HG03108 (cell line): ENCODE measurements at regions not wholly inside any gene's neighbourhood (a gene's known extent, or its start where the extent isn't known, plus 50 kb on each side); places are given as distances from the start of the nearest gene placed in this dataset.
"Not testable (repeated sequence)": the region's sequence is repeated elsewhere in the genome, so short reads cannot be mapped to it uniquely, and the experiment has no call there.

ENCODE experiments used
- ATAC-seq: cut with Tn5 transposase; IDR thresholded peaks from one replicate; pipeline ENCODE4 v1.9.1; 2021; ENCODE audit warnings: moderate library complexity; ENCODE audit not compliant: unreplicated experiment

DNA sequence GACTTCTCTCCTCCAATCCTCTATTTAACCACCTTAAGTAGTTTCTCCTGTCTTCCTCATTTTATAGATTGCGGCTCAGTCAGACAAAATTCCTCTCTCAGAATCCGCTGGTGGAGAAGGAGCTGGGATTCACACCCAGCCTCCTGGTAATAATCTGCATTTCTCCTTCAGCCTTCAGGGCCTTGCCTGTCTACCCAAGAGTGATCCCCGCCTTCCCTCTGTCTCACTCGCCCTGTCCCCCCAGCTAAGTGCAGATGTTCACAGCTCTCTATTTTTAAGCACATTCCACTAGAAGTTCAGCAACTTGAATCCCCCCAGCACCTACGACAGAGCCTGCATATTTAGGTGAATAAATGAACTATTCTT is 212.5 kb upstream of the HAAO start:
- ATAC-seq: no peak

DNA sequence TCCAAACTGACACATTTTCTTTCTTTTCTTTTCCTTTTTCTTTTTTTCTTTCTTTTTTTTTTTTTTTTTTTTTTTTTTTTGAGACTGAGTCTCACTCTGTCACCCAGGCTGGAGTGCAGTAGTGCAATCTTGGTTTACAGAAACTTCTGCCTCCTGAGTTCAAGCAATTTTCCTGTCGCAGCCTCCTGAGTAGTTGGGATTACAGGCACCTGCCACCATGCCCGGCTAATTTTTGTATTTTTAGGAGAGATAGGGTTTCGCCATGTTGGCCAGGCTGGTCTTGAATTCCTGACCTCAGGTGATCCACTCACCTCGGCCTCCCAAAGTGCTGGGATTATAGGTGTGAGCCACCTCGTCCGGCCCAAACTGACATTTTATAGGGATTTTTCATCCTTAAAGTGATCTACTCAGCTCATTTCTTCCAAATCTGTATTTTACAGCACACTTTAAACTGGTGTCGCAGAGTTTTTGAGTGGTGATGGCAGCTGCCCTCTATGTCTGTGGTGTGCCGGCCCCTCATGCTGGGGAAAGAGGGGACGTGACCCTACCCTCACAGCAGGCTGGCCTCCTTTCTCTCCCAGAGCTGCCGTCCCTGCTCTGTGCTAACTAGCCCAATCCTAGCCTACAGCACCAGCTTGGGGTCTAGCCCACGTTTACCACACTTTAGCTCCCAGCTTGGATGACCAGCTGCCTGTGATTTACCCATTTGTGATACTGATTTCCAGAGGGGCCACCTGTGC is 211.9 kb upstream of the HAAO start:
- ATAC-seq: not testable (repeated sequence)

DNA sequence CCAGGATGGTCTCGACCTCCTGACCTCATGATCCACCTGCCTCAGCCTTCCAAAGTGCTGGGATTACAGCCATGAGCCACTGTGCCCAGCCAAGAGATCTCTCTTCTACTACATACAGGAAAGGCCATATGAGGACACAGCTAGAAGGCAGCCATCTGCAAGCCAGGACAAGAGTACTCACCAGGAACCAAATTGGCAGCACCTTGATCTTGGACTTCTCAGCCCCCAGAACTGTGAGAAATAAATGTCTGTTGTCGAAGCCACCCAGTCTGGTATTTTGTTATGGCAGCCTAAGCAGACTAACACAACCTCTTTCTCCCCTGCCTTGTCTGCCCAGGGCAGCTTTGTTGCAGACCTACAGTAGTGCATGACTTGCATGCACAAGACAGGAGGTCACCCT is 211.3 kb upstream of the HAAO start:
- no peak for ATAC-seq

DNA sequence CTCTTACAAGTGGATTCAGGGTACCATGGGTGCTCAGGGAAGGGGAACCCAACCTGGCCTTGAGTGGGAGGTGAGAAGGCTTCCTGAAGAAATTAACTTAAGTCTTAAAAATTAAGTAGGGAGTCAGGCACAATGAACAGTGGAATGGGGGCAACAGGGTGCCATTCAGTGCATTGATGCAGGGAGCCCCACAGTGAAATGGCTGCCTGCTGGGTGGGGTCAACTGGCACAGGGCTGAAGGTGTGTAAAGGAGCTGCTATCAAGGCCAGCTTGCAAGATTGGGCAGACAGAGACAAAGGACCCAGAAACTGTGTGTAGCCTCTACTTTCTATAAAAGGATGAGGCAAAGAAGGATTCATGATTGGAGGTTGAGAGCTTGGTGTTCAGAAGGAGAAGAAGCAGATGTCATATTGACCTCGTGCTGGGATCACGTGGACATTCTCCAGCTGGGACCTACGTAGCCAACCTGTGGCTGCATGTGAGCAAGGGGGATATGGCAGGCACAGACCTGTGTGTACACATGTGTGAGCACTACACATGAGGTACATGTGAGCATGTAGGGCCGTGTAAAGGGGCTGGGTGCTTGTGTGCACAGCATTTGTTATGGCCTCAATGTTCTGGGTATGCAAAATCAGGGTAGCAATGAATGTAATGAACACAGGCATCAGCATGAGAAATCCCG is 209.5 kb upstream of the HAAO start:
- ATAC-seq: no peak

DNA sequence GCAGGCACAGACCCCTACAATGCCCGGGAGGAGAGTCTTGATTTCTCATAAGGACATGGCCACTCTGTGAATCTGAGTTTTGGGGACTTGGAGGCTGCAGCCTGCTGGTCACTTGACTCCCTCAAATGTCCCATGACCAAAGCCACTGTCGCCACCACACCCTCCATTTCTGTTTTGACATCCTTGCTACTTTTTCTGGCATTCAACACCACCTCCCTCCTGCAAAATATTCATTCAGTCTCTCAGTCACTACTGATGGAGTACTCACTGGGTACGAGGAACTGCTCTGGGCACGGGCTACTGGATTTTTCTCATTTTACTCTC is 208.6 kb upstream of the HAAO start:
- ATAC-seq: no peak

DNA sequence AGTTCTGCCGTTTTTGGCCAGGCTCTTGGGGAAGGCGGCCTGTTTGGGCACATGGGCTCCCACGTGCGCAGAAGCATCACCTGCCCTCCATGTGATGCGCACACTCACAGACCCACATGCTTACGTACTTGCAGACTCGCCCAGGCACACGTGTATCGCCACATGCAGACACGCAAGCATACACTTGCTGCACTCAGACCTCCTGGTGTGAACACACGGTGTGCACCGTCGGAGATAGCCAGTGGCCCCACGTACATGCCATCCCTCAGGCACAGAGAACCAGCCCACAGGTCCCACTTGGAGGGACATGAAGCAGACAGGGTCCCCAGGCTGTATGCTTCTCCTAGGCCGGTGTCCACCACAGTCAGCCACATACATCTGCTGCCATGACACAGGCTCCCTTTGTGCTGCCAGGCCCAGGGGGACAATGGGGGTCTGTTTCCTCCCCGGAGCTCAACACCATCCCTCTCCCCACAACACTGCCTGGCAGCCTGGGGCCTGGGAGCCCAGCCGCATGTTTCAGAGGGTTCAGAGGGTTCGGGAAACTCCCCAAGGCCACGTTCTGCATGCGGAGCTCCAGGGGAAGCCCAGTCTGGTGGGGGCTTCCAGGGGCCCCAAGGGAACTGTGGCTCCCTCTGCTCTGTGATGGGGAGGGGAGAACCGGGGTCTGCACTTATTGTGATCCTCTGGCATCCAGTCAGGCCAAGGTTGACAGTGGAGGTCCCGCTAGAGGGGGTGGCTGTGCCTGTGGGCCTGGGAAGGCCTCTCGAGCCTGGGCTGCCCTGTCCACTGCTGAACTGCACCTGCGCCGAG is 208.1 kb upstream of the HAAO start:
- no peak for ATAC-seq

DNA sequence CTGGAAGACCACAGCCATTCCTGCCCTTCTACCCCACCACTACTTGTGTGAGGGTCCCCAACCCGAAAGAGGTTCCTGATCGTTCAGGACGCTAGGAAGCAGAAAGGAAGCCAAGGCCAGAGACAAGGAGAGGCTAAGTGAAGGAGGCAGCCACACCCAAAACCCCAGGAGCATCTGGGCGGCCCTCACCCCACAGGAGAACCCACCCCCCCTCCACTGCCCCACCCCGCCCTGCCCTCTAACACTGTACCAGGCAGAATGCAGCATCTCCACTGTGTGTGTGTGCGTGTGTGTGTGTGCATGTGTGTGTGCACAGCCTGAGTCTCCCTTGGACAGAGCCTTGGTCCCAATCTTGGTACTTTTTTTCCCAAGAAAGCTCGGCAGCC is 207.5 kb upstream of the HAAO start:
- ATAC-seq: no peak

DNA sequence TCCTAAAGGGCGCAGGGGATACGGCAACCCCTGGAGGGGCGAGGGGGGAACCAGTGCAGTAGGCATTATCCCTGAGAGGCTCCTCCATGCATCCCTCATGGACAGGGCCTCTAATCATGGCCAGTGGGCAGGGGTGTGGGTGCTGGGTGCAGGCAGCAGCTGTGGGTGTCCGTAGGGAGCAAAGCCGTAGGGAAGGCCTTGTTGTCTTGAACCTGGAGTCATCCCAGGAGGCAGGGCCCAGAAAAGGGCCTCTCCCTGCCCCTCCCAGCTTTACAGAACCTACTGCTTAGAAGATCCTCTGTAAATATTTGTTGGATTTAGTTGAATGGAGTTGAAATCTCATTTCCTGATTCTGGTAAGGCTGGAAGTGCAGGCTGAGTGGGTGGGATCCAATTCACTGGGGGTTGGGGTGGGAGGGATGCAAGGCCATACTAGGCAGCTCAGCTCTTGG is 207.0 kb upstream of the HAAO start:
- ATAC-seq: no peak

DNA sequence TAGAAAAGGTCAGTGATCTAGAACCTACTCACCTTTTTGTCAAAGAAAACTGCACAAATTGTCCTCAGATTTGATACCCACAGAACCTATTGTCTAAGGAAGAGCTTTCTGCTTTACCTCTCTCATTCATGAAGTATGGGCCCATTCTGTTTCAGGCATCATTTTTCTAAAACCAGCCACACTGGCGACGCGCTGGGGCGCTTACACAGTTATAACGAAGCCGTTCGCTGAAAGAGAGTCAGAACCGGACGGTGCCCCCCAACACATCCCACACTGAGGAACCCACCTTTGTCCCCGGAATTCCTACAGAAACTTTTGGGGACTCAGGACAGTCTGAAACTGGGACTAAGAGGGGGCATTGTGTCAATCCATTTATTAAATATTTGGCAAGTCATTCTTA is 206.3 kb upstream of the HAAO start:
- no peak for ATAC-seq

DNA sequence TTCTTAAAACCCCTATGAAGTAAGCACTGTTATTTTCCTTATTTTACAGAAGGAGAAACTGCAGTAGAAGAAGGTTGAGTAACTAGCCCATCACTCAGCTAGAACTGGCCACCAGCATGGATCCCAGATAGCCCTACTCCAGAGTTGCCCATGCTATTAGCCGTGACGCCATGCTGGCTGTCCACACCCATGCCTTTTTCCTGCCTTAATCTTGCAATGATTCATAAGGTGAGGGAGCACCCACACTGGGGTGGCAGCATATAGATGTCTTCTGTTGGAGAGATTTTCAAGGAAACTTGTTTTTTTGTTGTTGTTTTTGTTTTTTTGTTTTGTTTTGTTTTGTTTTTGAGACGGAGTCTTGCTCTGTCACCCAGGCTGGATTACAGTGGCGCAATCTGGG is 204.1 kb upstream of the HAAO start:
- no peak for ATAC-seq

DNA sequence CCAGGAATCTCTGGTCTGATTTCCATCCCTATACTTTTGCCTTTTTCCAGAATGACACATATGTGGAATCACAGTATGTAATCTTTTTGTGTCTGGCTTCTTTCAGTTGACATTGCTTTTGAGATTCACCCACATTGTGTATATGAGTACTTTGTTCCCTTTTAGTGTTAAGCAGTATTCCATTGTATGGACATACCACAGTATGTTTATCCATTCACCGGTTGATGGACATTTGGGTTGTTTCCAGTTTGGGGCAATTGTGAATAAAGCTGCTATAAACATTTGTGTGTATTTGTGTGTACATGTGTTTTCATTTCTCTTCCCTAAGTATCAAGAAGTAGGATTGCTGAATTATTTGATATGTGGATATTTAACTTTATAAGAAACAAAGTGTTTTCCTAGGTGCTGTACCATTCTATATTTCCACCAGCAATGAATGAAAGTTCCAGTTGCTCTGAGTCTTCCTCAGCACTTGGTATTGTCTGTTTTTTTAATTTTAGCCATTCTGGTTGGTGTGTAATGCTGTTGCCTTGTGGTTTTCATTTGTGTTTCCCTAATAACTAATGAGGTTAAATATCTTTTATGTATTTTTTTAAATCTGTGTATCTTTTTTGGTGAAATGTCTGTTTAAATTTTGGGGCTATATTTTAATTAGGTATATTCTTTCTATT is 203.5 kb upstream of the HAAO start:
- ATAC-seq: no peak

DNA sequence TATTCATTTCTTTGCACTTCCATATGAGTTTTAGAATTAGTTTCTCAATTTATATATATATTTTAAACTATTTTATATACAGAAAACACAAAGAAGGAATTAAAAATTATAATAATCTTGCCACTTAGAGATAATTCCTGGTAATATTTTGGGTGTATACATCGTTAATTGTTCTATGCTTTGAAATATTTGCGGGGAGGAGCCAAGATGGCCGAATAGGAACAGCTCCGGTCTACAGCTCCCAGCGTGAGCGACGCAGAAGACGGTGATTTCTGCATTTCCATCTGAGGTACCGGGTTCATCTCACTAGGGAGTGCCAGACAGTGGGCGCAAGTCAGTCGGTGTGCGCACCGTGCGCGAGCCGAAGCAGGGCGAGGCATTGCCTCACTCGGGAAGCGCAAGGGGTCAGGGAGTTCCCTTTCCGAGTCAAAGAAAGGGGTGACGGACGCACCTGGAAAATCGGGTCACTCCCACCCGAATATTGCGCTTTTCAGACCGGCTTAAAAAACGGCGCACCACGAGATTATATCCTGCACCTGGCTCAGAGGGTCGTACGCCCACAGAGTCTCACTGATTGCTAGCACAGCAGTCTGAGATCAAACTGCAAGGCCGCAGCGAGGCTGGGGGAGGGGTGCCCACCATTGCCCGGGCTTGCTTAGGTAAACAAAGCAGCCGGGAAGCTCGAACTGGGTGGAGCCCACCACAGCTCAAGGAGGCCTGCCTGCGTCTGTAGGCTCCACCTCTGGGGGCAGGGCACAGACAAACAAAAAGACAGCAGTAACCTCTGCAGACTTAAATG is 197.1 kb upstream of the HAAO start:
- not testable (repeated sequence) for ATAC-seq

DNA sequence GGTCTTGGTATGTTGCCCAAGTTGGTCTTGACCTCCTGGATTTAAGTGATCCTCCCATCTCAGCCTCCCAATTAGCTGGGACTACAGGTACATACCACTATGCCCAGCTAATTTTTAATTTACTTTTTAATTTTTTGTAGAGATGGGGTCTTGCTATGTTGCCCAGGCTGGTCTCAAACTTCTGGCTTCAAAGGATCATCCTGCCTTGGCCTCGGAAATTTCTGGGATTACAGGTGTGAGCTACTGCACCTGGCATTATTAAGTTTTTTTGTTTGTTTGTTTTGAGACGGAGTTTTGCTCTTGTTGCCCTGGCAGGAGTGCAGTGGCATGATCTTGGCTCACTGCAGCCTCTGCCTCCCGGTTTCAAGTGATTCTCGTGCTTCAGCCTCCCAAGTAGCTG is 195.7 kb upstream of the HAAO start:
- ATAC-seq: not testable (repeated sequence)

DNA sequence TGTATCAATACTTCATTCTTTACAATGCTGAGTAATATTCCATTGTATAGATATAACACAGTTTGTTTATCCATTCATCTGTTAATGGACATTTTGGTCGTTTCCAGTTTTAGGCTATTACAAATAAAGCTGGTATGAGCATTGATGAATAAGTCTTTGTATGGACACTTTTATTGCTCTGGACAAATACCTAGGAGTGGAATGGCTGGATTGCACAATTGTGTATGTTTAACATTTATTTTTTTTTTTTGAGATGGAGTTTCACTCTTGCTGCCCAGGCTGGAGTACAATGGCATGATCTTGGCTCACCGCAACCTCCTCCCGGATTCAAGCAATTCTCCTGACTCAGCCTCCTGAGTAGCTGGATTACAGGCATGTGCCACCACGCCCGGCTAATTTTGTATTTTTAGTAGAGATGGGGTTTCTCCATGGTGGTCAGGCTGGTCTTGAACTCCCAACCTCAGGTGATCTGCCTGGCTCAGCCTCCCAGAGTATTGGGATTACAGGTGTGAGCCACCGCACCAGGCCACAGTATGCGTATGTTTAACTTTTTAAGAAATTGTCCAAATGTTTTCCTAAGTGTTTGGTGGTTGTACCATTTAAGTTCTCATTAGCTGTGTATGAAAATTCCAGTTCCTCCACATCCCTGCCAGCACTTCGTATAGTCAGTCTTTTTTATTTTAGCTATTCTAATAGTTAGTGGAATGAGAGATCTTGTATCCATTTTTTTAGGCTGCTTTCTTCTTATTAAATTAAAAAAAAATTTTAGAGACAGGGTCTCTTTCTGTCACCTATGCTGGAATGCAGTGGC is 194.9 kb upstream of the HAAO start:
- no peak for ATAC-seq

DNA sequence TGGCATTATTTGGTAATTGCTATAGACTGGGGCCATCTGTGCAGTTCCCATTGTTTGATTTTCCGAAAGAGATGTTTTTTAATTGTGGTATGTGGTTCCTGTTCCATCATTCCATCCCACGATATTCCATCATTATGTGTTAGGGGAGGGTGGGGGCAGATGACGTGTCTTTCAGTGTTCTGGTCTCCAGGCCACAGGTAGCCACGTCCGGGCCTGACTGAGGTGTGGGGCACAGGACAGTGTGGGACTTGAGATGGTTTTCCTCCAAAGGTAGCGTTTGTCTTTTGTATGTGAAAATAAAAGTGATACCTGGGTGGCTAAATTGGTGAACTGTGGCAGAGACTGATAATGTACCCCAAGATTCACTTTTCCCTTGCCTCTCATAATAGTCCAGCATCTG is 192.2 kb upstream of the HAAO start:
- ATAC-seq: no peak

DNA sequence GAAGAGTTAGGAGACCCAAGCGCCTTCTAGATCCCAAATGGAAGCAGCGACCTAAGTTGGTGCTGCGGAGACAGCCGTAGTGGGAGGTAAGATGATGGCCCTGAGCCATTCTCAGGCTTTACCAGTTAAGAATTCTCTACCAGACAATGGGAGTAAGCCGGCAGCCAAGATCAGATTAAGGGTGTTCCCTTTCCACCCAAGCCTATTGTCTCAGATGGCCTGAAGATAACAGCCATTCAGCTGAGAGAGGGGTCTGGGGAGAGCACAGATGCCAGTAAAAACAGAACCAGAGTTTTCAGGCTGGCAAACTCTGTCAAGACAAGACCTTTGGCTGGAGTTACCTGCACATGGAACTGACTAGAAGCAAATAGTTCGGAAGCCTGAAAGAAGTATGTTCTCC is 191.7 kb upstream of the HAAO start:
- no peak for ATAC-seq

DNA sequence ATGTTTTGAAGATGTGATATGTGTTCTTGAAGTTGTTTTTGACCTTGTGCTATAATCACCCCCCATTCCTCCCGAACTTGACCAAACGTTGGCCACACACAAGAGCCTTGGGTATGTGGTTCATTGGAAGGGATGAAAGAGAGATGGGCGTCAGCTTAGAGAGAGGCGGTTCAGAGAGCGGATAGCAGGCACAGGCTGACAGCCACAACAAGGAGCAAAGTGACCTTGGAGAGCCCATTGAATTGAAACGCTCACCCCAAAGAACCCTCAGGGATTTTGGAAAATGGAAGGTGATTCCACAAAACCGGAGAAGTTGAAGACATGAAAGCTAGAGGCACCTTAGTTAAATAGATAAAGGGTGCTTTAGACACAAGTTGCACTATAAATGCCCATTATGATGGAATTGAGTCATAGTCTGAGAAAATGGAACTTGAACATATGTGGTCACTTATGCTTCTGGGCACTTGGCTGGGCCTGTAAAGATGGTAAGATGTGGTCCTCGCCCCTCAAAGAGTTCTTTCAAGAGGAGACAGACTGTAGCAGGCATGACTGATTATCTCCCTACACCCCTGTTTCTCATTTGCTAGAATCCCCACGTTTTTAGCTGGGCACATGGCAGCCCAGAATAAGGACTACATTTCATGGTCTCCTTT is 188.5 kb upstream of the HAAO start:
- no peak for ATAC-seq

DNA sequence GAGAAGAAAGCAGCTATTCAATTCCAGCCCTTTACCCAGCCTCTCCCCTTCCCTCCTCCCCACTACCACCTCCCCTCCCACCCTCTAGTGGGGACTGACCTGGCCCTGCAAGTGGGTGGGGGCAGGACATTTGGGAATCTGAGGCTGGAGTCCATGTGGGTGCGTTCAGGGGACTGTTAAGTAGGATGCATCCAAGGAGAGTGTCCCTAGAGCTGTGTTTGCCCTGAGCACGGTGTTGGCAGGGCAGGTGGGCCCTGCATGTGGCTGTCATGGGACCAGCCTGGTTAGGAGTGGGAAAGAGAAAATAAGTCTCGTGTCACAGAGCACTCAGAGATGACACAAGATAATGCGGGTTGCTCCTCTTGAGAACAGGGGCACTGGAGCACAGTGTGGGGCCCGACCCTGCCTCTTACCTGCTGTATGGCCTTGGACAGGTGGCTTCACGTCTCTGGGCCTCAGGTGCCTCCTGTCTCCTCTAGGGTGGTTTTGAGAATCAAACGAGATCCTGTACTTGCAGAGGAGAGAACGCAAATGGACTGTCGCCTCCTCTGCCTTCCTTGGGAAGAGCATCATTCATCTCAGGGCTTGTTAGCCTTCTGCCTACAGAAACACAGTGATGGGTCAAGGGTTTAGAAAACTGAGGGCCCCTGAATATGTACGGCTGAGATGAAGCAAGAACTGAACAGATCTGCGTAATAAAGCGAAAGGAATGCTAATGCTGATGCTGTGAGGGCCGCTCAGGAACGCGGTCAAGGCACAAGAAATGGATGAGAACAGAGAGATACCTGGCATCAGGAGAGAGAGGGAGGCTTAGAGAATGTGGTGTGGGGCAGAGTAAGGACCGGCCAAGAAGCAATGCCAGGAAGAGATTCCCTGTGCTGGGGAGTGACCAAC is 187.7 kb upstream of the HAAO start:
- ATAC-seq: no peak
